ENCODE measurements at regions not wholly inside any gene's neighbourhood (a gene's known extent, or its start where the extent isn't known, plus 50 kb on each side); places are given as distances from the start of the nearest gene placed in this dataset.

DNA sequence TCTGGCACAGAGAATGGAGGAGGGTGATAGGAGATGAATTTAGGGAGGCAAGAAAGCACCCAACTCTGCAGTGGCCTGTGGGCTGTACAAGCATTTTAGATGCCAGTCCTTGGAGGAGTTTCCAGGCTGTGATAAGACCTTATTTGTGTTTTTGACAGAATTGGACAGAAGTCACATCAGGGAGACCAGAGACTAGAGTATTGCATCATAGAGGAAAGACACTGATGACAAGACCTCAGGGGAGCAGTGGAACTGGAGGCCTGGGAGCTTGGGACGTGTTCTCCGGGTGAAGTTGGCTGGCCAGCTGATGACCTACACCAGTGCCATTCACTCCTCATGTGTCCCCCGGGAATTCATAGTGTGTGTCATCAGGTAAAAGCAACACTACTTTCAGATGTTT is 284.0 kb upstream of the ZFP42 start:
- no peaks in the 10 kb centered on the region for H3K4me1 Mint-ChIP-seq
- Histone ChIP-seq H3K79me2 (ENCODE audit: insufficient read depth, low read length) (no peaks in the 10 kb centered on the region), H2AFZ (ENCODE audit: insufficient read depth, low read depth, low read length, poor library complexity, severe bottlenecking) (no peak overlapping the region), H3K9ac (ENCODE audit: insufficient read depth, low read length, poor library complexity, severe bottlenecking) (no peak overlapping the region), H3K4me1 (ENCODE audit: control insufficient read depth in 1 of 2, insufficient read depth in 2 of 2, low read length in 2 of 2) (no peaks in the 10 kb centered on the region), H3K4me2 (replicated peaks; ENCODE audit: extremely low read depth, low read length, poor library complexity, severe bottlenecking) (no peak overlapping the region), H3K9me3 (replicated peaks in 1 of 2; ENCODE audit: control insufficient read depth in 1 of 2, insufficient read depth in 1 of 2, low read length in 2 of 2) (peaks cover 12 to 18% of the 10 kb centered on the region in 2 donors), H3K36me3 (replicated peaks in 1 of 2; ENCODE audit: control insufficient read depth in 1 of 2, insufficient read depth in 2 of 2, low read length in 2 of 2) (no peaks in the 10 kb centered on the region), H4K20me1 (ENCODE audit: insufficient read depth, low read length) (no peaks in the 10 kb centered on the region), H3K27ac (ENCODE audit: low read depth in 1 of 2, low read length in 2 of 2) (no peak overlapping the region), H3K4me3 (replicated peaks in 1 of 3; ENCODE audit: low read depth in 2 of 3, low read length in 3 of 3) (no peak overlapping the region), H3K27me3 (ENCODE audit: control insufficient read depth in 2 of 2, insufficient read depth in 2 of 2, low read length in 2 of 2) (no peaks in the 10 kb centered on the region)
- no peak for TF ChIP-seq CTCF (IDR thresholded peaks at IDR 0.05)
- 94% methylated on average over 3 of the region's 3 CpGs for WGBS (ENCODE audit: insufficient coverage)
- no peak overlapping the region for H3K4me3 Mint-ChIP-seq
- no peaks in the 10 kb centered on the region for H3K36me3 Mint-ChIP-seq
- H3K27ac Mint-ChIP-seq, result no peak overlapping the region
- no peaks in the 10 kb centered on the region for H3K27me3 Mint-ChIP-seq (ENCODE audit: low read depth in 3 of 3)
- peaks cover 2 to 17% (median 16%) of the 10 kb centered on the region in 7 donors for H3K9me3 Mint-ChIP-seq
- intact Hi-C loops (cut with micrococcal nuclease), result no loop called here
- no peak for DNase-seq

GRCh38 chr4:187714957-187715356 is 280.6 kb upstream of the ZFP42 start:
- Histone ChIP-seq H3K4me3 (replicated peaks in 1 of 3; ENCODE audit: low read depth in 2 of 3, low read length in 3 of 3) (no peak overlapping the region), H4K20me1 (ENCODE audit: insufficient read depth, low read length) (no peaks in the 10 kb centered on the region), H3K4me1 (ENCODE audit: control insufficient read depth in 1 of 2, insufficient read depth in 2 of 2, low read length in 2 of 2) (no peaks in the 10 kb centered on the region), H3K9ac (ENCODE audit: insufficient read depth, low read length, poor library complexity, severe bottlenecking) (no peak overlapping the region), H3K27me3 (ENCODE audit: control insufficient read depth in 2 of 2, insufficient read depth in 2 of 2, low read length in 2 of 2) (no peaks in the 10 kb centered on the region), H3K79me2 (ENCODE audit: insufficient read depth, low read length) (no peaks in the 10 kb centered on the region), H3K36me3 (replicated peaks in 1 of 2; ENCODE audit: control insufficient read depth in 1 of 2, insufficient read depth in 2 of 2, low read length in 2 of 2) (no peaks in the 10 kb centered on the region), H3K9me3 (replicated peaks in 1 of 2; ENCODE audit: control insufficient read depth in 1 of 2, insufficient read depth in 1 of 2, low read length in 2 of 2) (peaks cover 3 to 9% of the 10 kb centered on the region in 2 donors), H3K4me2 (replicated peaks; ENCODE audit: extremely low read depth, low read length, poor library complexity, severe bottlenecking) (no peak overlapping the region), H2AFZ (ENCODE audit: insufficient read depth, low read depth, low read length, poor library complexity, severe bottlenecking) (no peak overlapping the region), H3K27ac (ENCODE audit: low read depth in 1 of 2, low read length in 2 of 2) (no peak overlapping the region)
- DNase-seq, result no peak
- TF ChIP-seq CTCF (IDR thresholded peaks at IDR 0.05), result no peak
- Mint-ChIP-seq H3K27me3 (ENCODE audit: low read depth in 3 of 3) (no peaks in the 10 kb centered on the region), H3K27ac (no peak overlapping the region), H3K36me3 (no peaks in the 10 kb centered on the region), H3K4me1 (no peaks in the 10 kb centered on the region), H3K4me3 (no peak overlapping the region), H3K9me3 (peaks cover 0 to 9% (median 5%) of the 10 kb centered on the region in 7 donors)
- intact Hi-C loops (cut with micrococcal nuclease), result no loop called here
- no CpG with 5 or more reads among the region's 5 CpGs for WGBS (ENCODE audit: insufficient coverage)
